T-cell (primary cell): ENCODE measurements at regions not wholly inside any gene's neighbourhood (a gene's known extent, or its start where the extent isn't known, plus 50 kb on each side); places are given as distances from the start of the nearest gene placed in this dataset.

Experiments used
- ATAC-seq, 4 experiments: fragments of 200-7000 bp in 3 of 4; fragments of 150-1000 bp in 1 of 4; cut with Tn5 transposase; replicated peaks in 1 of 4; 1 replicate in 3 of 4; 2 replicates in 1 of 4; pipeline ENCODE4 v1.10.0; 2021; ENCODE audit warnings: moderate library complexity in 3 of 4, mild to moderate bottlenecking in 2 of 4, moderate number of reproducible peaks in 1 of 4
- CTCF ChIA-PET, 2 donors: fragments of 300-600 bp; sonication (Branson Sonifier 250); formaldehyde crosslinking; loops; one replicate each; lab custom pipeline; 2022; ENCODE audit warnings: antibody characterized with exemption in 2 of 2; lab: Charles Lee
- POLR2A ChIA-PET, 2 donors: fragments of 300-600 bp; sonication (Branson Sonifier 250); formaldehyde crosslinking; loops; one replicate each; lab custom pipeline; 2022; ENCODE audit warnings: antibody characterized with exemption in 2 of 2; lab: Charles Lee
- DNase-seq, 35 experiments: peaks; one replicate each; pipeline versions ENCODE4 v3.0.0 to v3.0.0-alpha.2; 2013 to 2023
- H3K27ac ChIP-seq: one replicate; pipeline ENCODE4 v1.5.1; 2013; ENCODE audit warnings: low read length
- H3K27me3 ChIP-seq, 2 experiments: replicated peaks in 1 of 2; 1 replicate in 1 of 2; 2 replicates in 1 of 2; pipeline versions ENCODE4 v1.6.1 to v1.7.0; 2013; ENCODE audit warnings: low read length in 1 of 2, mixed read lengths in 1 of 2; ENCODE audit not compliant: control insufficient read depth in 2 of 2, insufficient read depth in 2 of 2; ENCODE audit errors: extremely low read depth in 1 of 2
- H3K36me3 ChIP-seq, 2 donors: 1 replicate in 1 of 2; 2 replicates in 1 of 2; pipeline versions ENCODE4 v1.6.1 to v1.7.0; 2013; ENCODE audit warnings: low read length in 1 of 2; ENCODE audit not compliant: control insufficient read depth in 2 of 2, insufficient read depth in 1 of 2; ENCODE audit errors: extremely low read depth in 1 of 2
- H3K4me1 ChIP-seq, 2 experiments: 1 replicate in 1 of 2; 2 replicates in 1 of 2; pipeline versions ENCODE4 v1.6.1 to v1.7.0; 2013; ENCODE audit warnings: low read length in 2 of 2, mixed read lengths in 1 of 2; ENCODE audit not compliant: insufficient read depth in 2 of 2, control insufficient read depth in 1 of 2; ENCODE audit errors: extremely low read depth in 1 of 2
- H3K4me3 ChIP-seq, 2 donors: 1 replicate in 1 of 2; 2 replicates in 1 of 2; pipeline versions ENCODE4 v1.5.1 to v1.7.0; 2013; ENCODE audit warnings: mild to moderate bottlenecking in 2 of 2, low read length in 1 of 2, moderate library complexity in 1 of 2; ENCODE audit not compliant: control insufficient read depth in 1 of 2; ENCODE audit errors: extremely low read depth in 1 of 2
- H3K9me3 ChIP-seq: 2 replicates; pipeline ENCODE4 v1.7.0; 2013
- H3K27ac Mint-ChIP-seq, 2 donors: one replicate each; pipeline ENCODE4 v1.8.0; 2020 to 2021; ENCODE audit warnings: mild to moderate bottlenecking in 2 of 2, mixed read lengths in 2 of 2
- H3K27me3 Mint-ChIP-seq, 2 donors: one replicate each; pipeline ENCODE4 v1.8.0; 2021 to 2022; ENCODE audit warnings: mixed read lengths in 2 of 2
- H3K36me3 Mint-ChIP-seq: one replicate; pipeline ENCODE4 v1.8.0; 2021; ENCODE audit warnings: mixed read lengths
- H3K4me1 Mint-ChIP-seq, 3 donors: one replicate each; pipeline ENCODE4 v1.8.0; 2020 to 2022; ENCODE audit warnings: mixed read lengths in 3 of 3, mild to moderate bottlenecking in 1 of 3
- H3K4me3 Mint-ChIP-seq, 3 donors: one replicate each; pipeline ENCODE4 v1.8.0; 2020 to 2022; ENCODE audit warnings: mild to moderate bottlenecking in 3 of 3, mixed read lengths in 3 of 3, moderate library complexity in 3 of 3
- H3K9me3 Mint-ChIP-seq, 3 donors: one replicate each; pipeline ENCODE4 v1.8.0; 2020 to 2022; ENCODE audit warnings: mixed read lengths in 3 of 3
- WGBS: methylation state at CpG from one replicate; pipeline ENCODE4 v1.1.5; 2013; ENCODE audit warnings: missing lambda C conversion rate; ENCODE audit not compliant: insufficient coverage; 5-methylcytosine and 5-hydroxymethylcytosine counted together

GRCh38 chr14:59087711-59088110 lies 100.8 kb upstream of the DAAM1 start:
- Histone ChIP-seq H3K36me3 (no peaks in the 10 kb centered on the region), H3K27me3 (peaks cover 0 to under 1% of the 10 kb centered on the region in 2 experiments), H3K4me3 (no peak overlapping the region), H3K27ac (no peak overlapping the region), H3K4me1 (no peaks in the 10 kb centered on the region), H3K9me3 (no peaks in the 10 kb centered on the region)
- ChIA-PET POLR2A (no interaction called here), CTCF (no interaction called here)
- Mint-ChIP-seq H3K27ac (no peak overlapping the region), H3K36me3 (no peaks in the 10 kb centered on the region), H3K4me1 (no peaks in the 10 kb centered on the region), H3K4me3 (no peak overlapping the region), H3K9me3 (no peaks in the 10 kb centered on the region), H3K27me3 (peaks cover 16 to 27% of the 10 kb centered on the region in 2 donors)
- no peak for DNase-seq
- 92% methylated on average over 2 of the region's 2 CpGs for WGBS
- ATAC-seq: no peak

DNA sequence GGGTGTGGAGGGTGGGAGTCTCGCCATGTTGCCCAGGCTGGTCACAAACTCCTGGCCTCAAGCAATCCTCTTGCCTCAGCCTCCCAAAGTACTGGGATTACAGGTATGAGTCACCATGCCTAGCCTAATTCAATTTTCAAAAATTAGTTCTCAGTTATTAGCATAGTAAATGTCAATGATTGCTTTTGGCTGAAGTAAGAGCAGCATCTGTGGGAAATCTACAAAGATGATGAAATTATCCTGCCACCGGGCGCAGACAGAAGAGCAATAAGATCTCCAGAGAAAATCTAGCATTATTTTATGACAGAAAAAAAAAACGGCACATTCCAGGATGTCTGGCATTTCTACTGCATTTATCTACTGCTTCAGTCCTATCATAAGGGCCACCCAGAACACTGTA lies 97.9 kb upstream of the DAAM1 start:
- 78% methylated on average over 2 of the region's 4 CpGs for WGBS
- H3K4me1 Mint-ChIP-seq: no peaks in the 10 kb centered on the region
- H3K27me3 Mint-ChIP-seq: peaks cover 13 to 20% of the 10 kb centered on the region in 2 donors
- H3K4me3 ChIP-seq: no peak overlapping the region
- no peaks in the 10 kb centered on the region for H3K36me3 Mint-ChIP-seq
- no peaks in the 10 kb centered on the region for H3K4me1 ChIP-seq
- no peak overlapping the region for H3K27ac ChIP-seq
- H3K27ac Mint-ChIP-seq: no peak overlapping the region
- ChIA-PET POLR2A (no interaction called here), CTCF (no interaction called here)
- no peaks in the 10 kb centered on the region for H3K9me3 ChIP-seq
- H3K4me3 Mint-ChIP-seq: no peak overlapping the region
- DNase-seq (no peak), ATAC-seq (no peak)
- peaks cover 0 to 4% of the 10 kb centered on the region in 2 experiments for H3K27me3 ChIP-seq
- H3K36me3 ChIP-seq: no peaks in the 10 kb centered on the region
- H3K9me3 Mint-ChIP-seq: no peaks in the 10 kb centered on the region

- H3K9me3 ChIP-seq: no peaks in the 10 kb centered on the region
- no peak for ATAC-seq
- no peaks in the 10 kb centered on the region for H3K36me3 Mint-ChIP-seq
- H3K9me3 Mint-ChIP-seq: no peaks in the 10 kb centered on the region
- H3K4me3 Mint-ChIP-seq: no peak overlapping the region
- peaks cover 13 to 20% of the 10 kb centered on the region in 2 donors for H3K27me3 Mint-ChIP-seq
- POLR2A ChIA-PET: no interaction called here
- H3K27ac Mint-ChIP-seq: no peak overlapping the region
- H3K27me3 ChIP-seq: peaks cover 0 to 4% of the 10 kb centered on the region in 2 experiments
- H3K4me1 ChIP-seq: no peaks in the 10 kb centered on the region
- CTCF ChIA-PET: no interaction called here
- 79% methylated on average over 3 of the region's 4 CpGs for WGBS
- H3K4me1 Mint-ChIP-seq: no peaks in the 10 kb centered on the region
- DNase-seq: no peak
- no peaks in the 10 kb centered on the region for H3K36me3 ChIP-seq
- no peak overlapping the region for H3K4me3 ChIP-seq
- H3K27ac ChIP-seq: no peak overlapping the region
These were observed 97.1 kb upstream of the DAAM1 start for GRCh38 chr14:59091404-59091803.

DNA sequence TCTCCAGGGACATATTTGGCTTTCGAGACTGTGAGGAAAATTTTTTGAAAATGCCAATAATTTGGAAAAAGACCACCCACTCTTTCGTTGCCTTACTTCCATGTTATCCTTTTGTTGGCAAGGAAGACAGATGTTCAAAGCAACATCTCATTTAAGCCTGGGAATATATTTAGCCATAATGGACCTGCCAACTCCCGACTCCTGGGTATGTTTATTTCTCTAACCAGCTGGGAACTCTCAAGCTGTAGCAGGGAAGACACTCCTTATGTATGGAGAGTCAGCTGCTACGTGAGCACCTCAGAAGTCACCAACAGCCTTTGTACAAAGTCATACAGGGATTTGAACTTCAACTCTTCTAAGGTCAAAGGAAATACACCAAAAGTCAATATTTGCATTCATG lies 96.5 kb upstream of the DAAM1 start:
- POLR2A ChIA-PET: no interaction called here
- DNase-seq: no peak
- CTCF ChIA-PET: no interaction called here

GRCh38 chr14:59093902-59094301 lies 94.6 kb upstream of the DAAM1 start:
- H3K27ac Mint-ChIP-seq: no peak overlapping the region
- CTCF ChIA-PET: no interaction called here
- Histone ChIP-seq H3K4me1 (no peaks in the 10 kb centered on the region), H3K36me3 (no peaks in the 10 kb centered on the region), H3K27ac (no peak overlapping the region), H3K27me3 (peaks cover 0 to 4% of the 10 kb centered on the region in 2 experiments), H3K9me3 (no peaks in the 10 kb centered on the region), H3K4me3 (no peak overlapping the region)
- H3K9me3 Mint-ChIP-seq: no peaks in the 10 kb centered on the region
- H3K4me3 Mint-ChIP-seq: no peak overlapping the region
- POLR2A ChIA-PET: no interaction called here
- peaks cover 13 to 20% of the 10 kb centered on the region in 2 donors for H3K27me3 Mint-ChIP-seq
- no peaks in the 10 kb centered on the region for H3K36me3 Mint-ChIP-seq
- no CpG with 5 or more reads among the region's 7 CpGs for WGBS
- no peaks in the 10 kb centered on the region for H3K4me1 Mint-ChIP-seq
- ATAC-seq (no peak), DNase-seq (no peak)

More for the DNA sequence above, 96.5 kb upstream of the DAAM1 start:
- H3K4me3 ChIP-seq: no peak overlapping the region
- no peak overlapping the region for H3K4me3 Mint-ChIP-seq
- H3K27me3 Mint-ChIP-seq: peaks cover 13 to 20% of the 10 kb centered on the region in 2 donors
- no peaks in the 10 kb centered on the region for H3K36me3 Mint-ChIP-seq
- H3K4me1 Mint-ChIP-seq: no peaks in the 10 kb centered on the region
- no peak for ATAC-seq
- no peaks in the 10 kb centered on the region for H3K9me3 Mint-ChIP-seq
- no peak overlapping the region for H3K27ac Mint-ChIP-seq
- WGBS: 80% methylated on average over 1 of the region's 4 CpGs
- no peaks in the 10 kb centered on the region for H3K9me3 ChIP-seq
- H3K36me3 ChIP-seq: no peaks in the 10 kb centered on the region
- peaks cover 0 to 4% of the 10 kb centered on the region in 2 experiments for H3K27me3 ChIP-seq
- no peak overlapping the region for H3K27ac ChIP-seq
- no peaks in the 10 kb centered on the region for H3K4me1 ChIP-seq

GRCh38 chr14:59096303-59096702 lies 92.2 kb upstream of the DAAM1 start:
- Mint-ChIP-seq H3K27me3 (peaks cover 20 to 28% of the 10 kb centered on the region in 2 donors), H3K4me1 (no peaks in the 10 kb centered on the region), H3K9me3 (no peaks in the 10 kb centered on the region), H3K27ac (no peak overlapping the region), H3K36me3 (no peaks in the 10 kb centered on the region), H3K4me3 (no peak overlapping the region)
- no peaks in the 10 kb centered on the region for H3K4me1 ChIP-seq
- no peaks in the 10 kb centered on the region for H3K9me3 ChIP-seq
- H3K27me3 ChIP-seq: peaks cover 0 to 8% of the 10 kb centered on the region in 2 experiments
- ChIA-PET POLR2A (no interaction called here), CTCF (no interaction called here)
- no peak overlapping the region for H3K4me3 ChIP-seq
- WGBS: no CpG with 5 or more reads among the region's 2 CpGs
- ATAC-seq (no peak), DNase-seq (no peak)
- H3K36me3 ChIP-seq: no peaks in the 10 kb centered on the region
- no peak overlapping the region for H3K27ac ChIP-seq

DNA sequence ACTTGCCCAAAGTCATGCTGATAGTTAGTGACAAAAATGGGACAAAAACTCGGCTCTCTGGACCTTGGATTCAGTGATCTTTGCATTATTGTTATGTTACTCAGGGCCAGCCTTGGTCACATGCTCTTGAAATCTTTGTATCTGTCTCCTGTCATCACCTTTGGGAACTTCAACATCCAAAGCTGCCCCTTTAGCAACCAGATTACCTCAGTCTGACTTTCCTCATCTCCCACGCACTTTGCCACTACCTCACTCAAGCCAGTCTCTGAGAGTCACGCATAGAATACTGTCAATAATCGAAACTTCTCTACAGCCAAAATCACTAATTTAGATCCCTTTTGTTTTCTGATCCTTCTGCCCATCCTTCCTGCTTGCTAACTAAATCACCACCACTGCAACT lies 90.8 kb upstream of the DAAM1 start:
- no peaks in the 10 kb centered on the region for H3K36me3 Mint-ChIP-seq
- no peak overlapping the region for H3K4me3 Mint-ChIP-seq
- ChIA-PET POLR2A (no interaction called here), CTCF (no interaction called here)
- 61% methylated on average over 4 of the region's 4 CpGs for WGBS
- no peak overlapping the region for H3K4me3 ChIP-seq
- H3K36me3 ChIP-seq: no peaks in the 10 kb centered on the region
- DNase-seq (no peak), ATAC-seq (no peak)
- H3K27me3 ChIP-seq: peaks cover 0 to 8% of the 10 kb centered on the region in 2 experiments
- H3K27ac Mint-ChIP-seq: no peak overlapping the region
- no peaks in the 10 kb centered on the region for H3K4me1 Mint-ChIP-seq
- no peaks in the 10 kb centered on the region for H3K9me3 Mint-ChIP-seq
- H3K27me3 Mint-ChIP-seq: peaks cover 17 to 18% of the 10 kb centered on the region in 2 donors
- no peaks in the 10 kb centered on the region for H3K4me1 ChIP-seq
- H3K27ac ChIP-seq: no peak overlapping the region
- no peaks in the 10 kb centered on the region for H3K9me3 ChIP-seq
